Activated B cell treated with CpG ODN at 0.5 μM for 24 hours (primary cell): ENCODE measurements at regions not wholly inside any gene's neighbourhood (a gene's known extent, or its start where the extent isn't known, plus 50 kb on each side); places are given as distances from the start of the nearest gene placed in this dataset.

ENCODE experiments used
- ATAC-seq: fragments of 200-7000 bp; cut with Tn5 transposase; one replicate; pipeline ENCODE4 v1.10.0; 2021; ENCODE audit warnings: low read depth, mild to moderate bottlenecking, moderate library complexity
- CTCF ChIA-PET: fragments of 350-600 bp; sonication (Branson Sonifier 250); formaldehyde crosslinking; loops from one replicate; lab custom pipeline; 2021; ENCODE audit warnings: antibody characterized with exemption; lab: Charles Lee
- POLR2A ChIA-PET: fragments of 350-600 bp; sonication (Branson Sonifier 250); formaldehyde crosslinking; loops from one replicate; lab custom pipeline; 2021; ENCODE audit warnings: antibody characterized with exemption; lab: Charles Lee
- DNase-seq: peaks from one replicate; pipeline ENCODE4 v3.0.0; 2022
- H3K27ac Mint-ChIP-seq: one replicate; pipeline ENCODE4 v1.8.0; 2020; ENCODE audit warnings: mixed read lengths
- H3K27me3 Mint-ChIP-seq: one replicate; pipeline ENCODE4 v1.8.0; 2021; ENCODE audit warnings: mixed read lengths
- H3K36me3 Mint-ChIP-seq: one replicate; pipeline ENCODE4 v1.8.0; 2021; ENCODE audit warnings: low read depth, mixed read lengths
- H3K4me1 Mint-ChIP-seq: one replicate; pipeline ENCODE4 v1.8.0; 2021; ENCODE audit warnings: mixed read lengths
- H3K4me3 Mint-ChIP-seq: one replicate; pipeline ENCODE4 v1.8.0; 2020; ENCODE audit warnings: mild to moderate bottlenecking, mixed read lengths
- H3K9me3 Mint-ChIP-seq: one replicate; pipeline ENCODE4 v1.8.0; 2020; ENCODE audit warnings: mixed read lengths
- intact Hi-C: fragments of 100-400 bp; cut with micrococcal nuclease; formaldehyde crosslinking; loops from one replicate; pipeline ENCODE4 v1.15.1; 2024
- TF ChIP-seq, protein P1 (sequence below): fragments of 200-600 bp; IDR thresholded peaks from one replicate; pipeline ENCODE4 v1.8.0; 2022; ENCODE audit warnings: antibody characterized with exemption, mild to moderate bottlenecking

DNA sequence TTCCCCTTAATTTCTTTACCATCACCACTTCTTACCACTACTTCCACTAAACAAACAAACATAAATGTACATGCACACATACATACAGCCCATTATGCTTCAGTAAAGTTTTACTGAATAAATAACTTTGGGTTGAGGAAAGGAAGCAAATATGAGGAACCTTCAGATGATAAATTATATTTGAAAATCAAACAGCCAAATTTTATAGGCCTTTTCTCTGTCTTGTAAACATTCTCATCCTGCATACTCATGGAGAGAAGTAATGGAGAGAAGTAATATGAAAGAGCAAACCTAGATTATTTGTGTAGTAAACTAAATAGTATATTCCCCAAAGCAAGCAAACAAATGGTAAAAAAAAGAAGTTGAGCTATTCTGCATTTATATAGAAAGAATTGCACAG, 658.3 kb upstream of the RORB start:
- Mint-ChIP-seq H3K9me3 (no peaks in the 10 kb centered on the region), H3K27me3 (no peaks in the 10 kb centered on the region)
- no peak for ATAC-seq

DNA sequence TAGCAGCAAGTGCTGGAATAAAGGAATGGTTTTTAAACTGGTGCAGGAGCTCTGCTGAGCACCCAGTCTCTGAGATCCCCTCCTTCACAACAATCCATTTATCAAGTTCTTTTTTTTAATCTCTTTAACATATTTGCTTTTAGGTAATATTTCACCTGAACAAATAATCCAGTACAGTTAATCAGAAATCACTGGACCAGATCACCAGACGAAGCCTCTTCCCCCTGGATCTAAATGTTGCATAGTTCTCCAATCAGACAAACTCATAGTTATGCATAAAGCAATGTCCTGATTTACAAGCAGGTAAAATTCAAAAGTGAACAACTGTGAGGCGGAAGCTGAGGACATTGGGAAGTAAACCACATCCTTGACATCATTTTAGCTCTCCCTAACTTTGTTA, 657.7 kb upstream of the RORB start:
- CTCF ChIA-PET: no interaction called here
- TF ChIP-seq, protein P1, sequence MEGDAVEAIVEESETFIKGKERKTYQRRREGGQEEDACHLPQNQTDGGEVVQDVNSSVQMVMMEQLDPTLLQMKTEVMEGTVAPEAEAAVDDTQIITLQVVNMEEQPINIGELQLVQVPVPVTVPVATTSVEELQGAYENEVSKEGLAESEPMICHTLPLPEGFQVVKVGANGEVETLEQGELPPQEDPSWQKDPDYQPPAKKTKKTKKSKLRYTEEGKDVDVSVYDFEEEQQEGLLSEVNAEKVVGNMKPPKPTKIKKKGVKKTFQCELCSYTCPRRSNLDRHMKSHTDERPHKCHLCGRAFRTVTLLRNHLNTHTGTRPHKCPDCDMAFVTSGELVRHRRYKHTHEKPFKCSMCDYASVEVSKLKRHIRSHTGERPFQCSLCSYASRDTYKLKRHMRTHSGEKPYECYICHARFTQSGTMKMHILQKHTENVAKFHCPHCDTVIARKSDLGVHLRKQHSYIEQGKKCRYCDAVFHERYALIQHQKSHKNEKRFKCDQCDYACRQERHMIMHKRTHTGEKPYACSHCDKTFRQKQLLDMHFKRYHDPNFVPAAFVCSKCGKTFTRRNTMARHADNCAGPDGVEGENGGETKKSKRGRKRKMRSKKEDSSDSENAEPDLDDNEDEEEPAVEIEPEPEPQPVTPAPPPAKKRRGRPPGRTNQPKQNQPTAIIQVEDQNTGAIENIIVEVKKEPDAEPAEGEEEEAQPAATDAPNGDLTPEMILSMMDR: no peak
- POLR2A ChIA-PET: no interaction called here
- Mint-ChIP-seq H3K4me1 (no peaks in the 10 kb centered on the region), H3K27ac (no peak overlapping the region), H3K36me3 (no peaks in the 10 kb centered on the region), H3K4me3 (no peak overlapping the region), H3K27me3 (no peaks in the 10 kb centered on the region), H3K9me3 (no peaks in the 10 kb centered on the region)
- no peak for DNase-seq
- intact Hi-C loops: no loop called here
- no peak for ATAC-seq

More for the DNA sequence above, 658.3 kb upstream of the RORB start:
- TF ChIP-seq, protein P1: no peak
- H3K4me1 Mint-ChIP-seq: no peaks in the 10 kb centered on the region
- H3K36me3 Mint-ChIP-seq: no peaks in the 10 kb centered on the region
- ChIA-PET POLR2A (no interaction called here), CTCF (no interaction called here)
- H3K27ac Mint-ChIP-seq: no peak overlapping the region
- no peak for DNase-seq
- H3K4me3 Mint-ChIP-seq: no peak overlapping the region
- intact Hi-C loops: no loop called here

DNA sequence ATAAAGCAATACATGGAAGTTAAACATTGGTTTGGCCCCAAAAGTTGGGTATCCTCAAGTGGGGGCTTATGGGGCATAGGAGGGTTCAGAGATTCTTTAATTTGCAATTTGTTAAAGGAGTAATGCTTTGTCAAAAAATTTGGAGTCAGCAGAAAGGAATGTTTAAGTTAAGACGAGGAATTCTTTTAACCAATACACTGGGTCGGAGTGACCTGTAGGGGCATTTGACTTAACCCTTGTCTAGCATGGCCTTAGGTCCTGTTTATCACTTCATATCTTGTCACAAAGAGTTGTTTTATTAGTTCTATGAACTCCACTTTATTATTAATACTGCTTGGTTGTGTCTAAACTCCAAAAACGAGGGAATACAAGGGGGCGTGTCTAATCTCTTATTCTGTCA, 656.1 kb upstream of the RORB start:
- DNase-seq (no peak), ATAC-seq (no peak)
- Mint-ChIP-seq H3K4me3 (no peak overlapping the region), H3K36me3 (no peaks in the 10 kb centered on the region), H3K4me1 (no peaks in the 10 kb centered on the region), H3K27me3 (no peaks in the 10 kb centered on the region), H3K27ac (no peak overlapping the region), H3K9me3 (no peaks in the 10 kb centered on the region)
- POLR2A ChIA-PET: no interaction called here
- CTCF ChIA-PET: no interaction called here
- intact Hi-C loops: no loop called here
- TF ChIP-seq, protein P1: no peak

DNA sequence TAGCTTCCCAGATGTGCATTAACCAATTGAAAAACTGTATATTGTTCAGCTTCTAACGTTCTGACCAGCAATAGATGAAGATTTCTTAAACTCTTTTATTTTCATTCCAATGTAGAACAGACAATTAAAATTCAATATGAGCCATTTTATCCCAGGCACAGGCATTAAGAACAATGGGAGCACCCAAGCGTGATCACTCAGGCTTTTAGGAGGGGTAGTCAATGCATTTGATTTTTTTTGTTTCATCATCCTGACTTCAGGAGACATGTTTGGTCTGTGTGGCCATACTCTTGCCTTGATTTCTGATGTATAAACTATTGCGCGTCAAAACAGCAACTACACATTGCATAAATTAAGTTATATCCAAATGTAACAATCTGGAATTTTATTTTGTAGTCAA, 653.0 kb upstream of the RORB start:
- H3K27ac Mint-ChIP-seq: no peak overlapping the region
- ChIA-PET POLR2A (no interaction called here), CTCF (no interaction called here)
- ATAC-seq: no peak
- no peak for DNase-seq
- no peaks in the 10 kb centered on the region for H3K36me3 Mint-ChIP-seq
- TF ChIP-seq, protein P1: no peak
- no peak overlapping the region for H3K4me3 Mint-ChIP-seq
- no peaks in the 10 kb centered on the region for H3K9me3 Mint-ChIP-seq
- H3K4me1 Mint-ChIP-seq: no peaks in the 10 kb centered on the region
- intact Hi-C loops: no loop called here
- H3K27me3 Mint-ChIP-seq: no peaks in the 10 kb centered on the region

DNA sequence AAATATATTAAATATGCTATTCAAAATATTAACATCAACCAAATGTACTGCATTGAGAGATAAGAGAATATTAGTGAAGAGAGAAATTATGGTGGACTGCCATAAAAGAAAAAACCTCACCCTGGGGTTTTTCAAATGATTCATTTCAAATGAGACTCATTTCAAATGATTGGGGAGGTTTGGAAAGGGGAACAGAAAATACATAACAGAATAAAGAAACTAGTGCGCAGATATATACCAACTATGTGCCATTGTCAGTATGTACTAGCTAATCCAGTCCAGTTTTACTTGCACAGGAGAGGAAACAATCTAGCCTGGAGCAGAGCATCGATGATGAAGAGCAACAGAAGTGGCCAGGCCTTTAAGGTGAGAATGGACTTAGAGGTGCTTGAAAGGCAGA, 651.6 kb upstream of the RORB start:
- CTCF ChIA-PET: no interaction called here
- Mint-ChIP-seq H3K27ac (no peak overlapping the region), H3K27me3 (no peaks in the 10 kb centered on the region), H3K4me3 (no peak overlapping the region), H3K9me3 (no peaks in the 10 kb centered on the region), H3K36me3 (no peaks in the 10 kb centered on the region), H3K4me1 (no peaks in the 10 kb centered on the region)
- no peak for DNase-seq
- TF ChIP-seq, protein P1: no peak
- intact Hi-C loops: no loop called here
- POLR2A ChIA-PET: no interaction called here
- no peak for ATAC-seq
